Nephron (organoid): ENCODE measurements at regions not wholly inside any gene's neighbourhood (a gene's known extent, or its start where the extent isn't known, plus 50 kb on each side); places are given as distances from the start of the nearest gene placed in this dataset.

Experiments
- H3K27ac Mint-ChIP-seq, 3 experiments: 2 replicates each; pipeline ENCODE4 v1.8.0; 2020; ENCODE audit warnings: mixed read lengths in 3 of 3, mild to moderate bottlenecking in 2 of 3, moderate library complexity in 1 of 3
- H3K27me3 Mint-ChIP-seq: 2 replicates; pipeline ENCODE4 v1.8.0; 2021; ENCODE audit warnings: low read depth, mild to moderate bottlenecking, moderate library complexity, mixed read lengths
- H3K36me3 Mint-ChIP-seq: 2 replicates; pipeline ENCODE4 v1.8.0; 2020; ENCODE audit warnings: low read depth, mixed read lengths
- H3K4me1 Mint-ChIP-seq: 2 replicates; pipeline ENCODE4 v1.8.0; 2020; ENCODE audit warnings: mixed read lengths
- H3K4me3 Mint-ChIP-seq, 3 experiments: 2 replicates each; pipeline ENCODE4 v1.8.0; 2020; ENCODE audit warnings: mild to moderate bottlenecking in 3 of 3, mixed read lengths in 3 of 3, moderate library complexity in 2 of 3
- H3K9me3 Mint-ChIP-seq: 2 replicates; pipeline ENCODE4 v1.8.0; 2020; ENCODE audit warnings: mixed read lengths
- TF ChIP-seq, protein P1 (sequence below), 3 experiments: fragments of 200-600 bp; sonication (generic); IDR thresholded peaks; one replicate each; pipeline ENCODE4 v1.5.0; 2021; ENCODE audit warnings: antibody characterized with exemption in 3 of 3; ENCODE audit not compliant: unreplicated experiment in 3 of 3

- Mint-ChIP-seq H3K4me3 (peak overlapping the region; percentile 76 to 82 (median 81)), H3K36me3 (no peaks in the 10 kb centered on the region), H3K4me1 (peaks cover 24% of the 10 kb centered on the region), H3K9me3 (no peaks in the 10 kb centered on the region), H3K27me3 (peaks cover 54% of the 10 kb centered on the region), H3K27ac (peak overlapping the region in 2 of 3 experiments; percentile 13 to 50)
- TF ChIP-seq, protein P1, sequence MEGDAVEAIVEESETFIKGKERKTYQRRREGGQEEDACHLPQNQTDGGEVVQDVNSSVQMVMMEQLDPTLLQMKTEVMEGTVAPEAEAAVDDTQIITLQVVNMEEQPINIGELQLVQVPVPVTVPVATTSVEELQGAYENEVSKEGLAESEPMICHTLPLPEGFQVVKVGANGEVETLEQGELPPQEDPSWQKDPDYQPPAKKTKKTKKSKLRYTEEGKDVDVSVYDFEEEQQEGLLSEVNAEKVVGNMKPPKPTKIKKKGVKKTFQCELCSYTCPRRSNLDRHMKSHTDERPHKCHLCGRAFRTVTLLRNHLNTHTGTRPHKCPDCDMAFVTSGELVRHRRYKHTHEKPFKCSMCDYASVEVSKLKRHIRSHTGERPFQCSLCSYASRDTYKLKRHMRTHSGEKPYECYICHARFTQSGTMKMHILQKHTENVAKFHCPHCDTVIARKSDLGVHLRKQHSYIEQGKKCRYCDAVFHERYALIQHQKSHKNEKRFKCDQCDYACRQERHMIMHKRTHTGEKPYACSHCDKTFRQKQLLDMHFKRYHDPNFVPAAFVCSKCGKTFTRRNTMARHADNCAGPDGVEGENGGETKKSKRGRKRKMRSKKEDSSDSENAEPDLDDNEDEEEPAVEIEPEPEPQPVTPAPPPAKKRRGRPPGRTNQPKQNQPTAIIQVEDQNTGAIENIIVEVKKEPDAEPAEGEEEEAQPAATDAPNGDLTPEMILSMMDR (IDR thresholded peaks at IDR 0.05; ENCODE audit: unreplicated experiment in 3 of 3), result no peak
These were observed 138.9 kb downstream of the SEC14L1 start for GRCh38 chr17:77279448-77280303.

- Mint-ChIP-seq H3K36me3 (no peaks in the 10 kb centered on the region), H3K27ac (peak overlapping the region in 1 of 3 experiments; percentile 13), H3K4me3 (peak overlapping the region; percentile 76 to 82 (median 81)), H3K4me1 (peaks cover 24% of the 10 kb centered on the region), H3K9me3 (no peaks in the 10 kb centered on the region), H3K27me3 (peaks cover 52% of the 10 kb centered on the region)
- TF ChIP-seq, protein P1 (IDR thresholded peaks at IDR 0.05; ENCODE audit: unreplicated experiment in 3 of 3), result no peak
These were observed 139.7 kb downstream of the SEC14L1 start for GRCh38 chr17:77280304-77281121.

GRCh38 chr17:77281122-77281903, 140.5 kb downstream of the SEC14L1 start:
- Mint-ChIP-seq H3K27me3 (peaks cover 48% of the 10 kb centered on the region), H3K4me1 (peaks cover 29% of the 10 kb centered on the region), H3K36me3 (no peaks in the 10 kb centered on the region), H3K4me3 (peak overlapping the region; percentile 83 to 86 (median 84)), H3K9me3 (no peaks in the 10 kb centered on the region), H3K27ac (no peak overlapping the region)
- TF ChIP-seq, protein P1 (IDR thresholded peaks at IDR 0.05; ENCODE audit: unreplicated experiment in 3 of 3), result peak in 2 of 3 experiments; percentile 11 to 12

DNA sequence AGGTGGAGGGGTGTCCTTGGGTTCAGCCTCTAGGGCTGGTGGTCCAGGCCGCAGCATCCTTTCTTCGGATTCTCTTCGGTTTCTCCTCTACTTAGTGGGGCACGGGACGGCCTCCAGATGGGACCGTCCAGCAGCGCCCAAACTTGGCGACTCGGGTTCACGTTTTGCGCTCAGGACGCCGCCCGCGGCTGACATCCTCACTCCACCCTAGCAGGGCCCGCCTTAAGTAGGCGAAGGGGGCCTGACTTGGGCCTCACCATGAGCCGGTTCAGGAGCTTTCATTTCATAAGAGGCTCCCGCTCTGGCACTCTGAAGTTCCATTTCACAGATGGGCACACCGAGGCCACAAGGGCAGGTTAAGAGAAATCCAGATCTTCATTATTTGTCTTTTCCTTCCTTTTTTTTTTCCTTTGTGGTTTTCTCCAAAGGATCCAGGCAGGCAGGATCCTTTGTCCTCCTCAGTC, 141.2 kb downstream of the SEC14L1 start:
- H3K9me3 Mint-ChIP-seq, result no peaks in the 10 kb centered on the region
- peak overlapping the region; percentile 83 to 86 (median 84) for H3K4me3 Mint-ChIP-seq
- H3K4me1 Mint-ChIP-seq, result peaks cover 29% of the 10 kb centered on the region
- TF ChIP-seq, protein P1 (IDR thresholded peaks at IDR 0.05; ENCODE audit: unreplicated experiment in 3 of 3), result no peak
- H3K36me3 Mint-ChIP-seq, result no peaks in the 10 kb centered on the region
- H3K27ac Mint-ChIP-seq, result no peak overlapping the region
- H3K27me3 Mint-ChIP-seq, result peaks cover 53% of the 10 kb centered on the region
